Eye (tissue), 1 donor: ENCODE measurements at regions not wholly inside any gene's neighbourhood (a gene's known extent, or its start where the extent isn't known, plus 50 kb on each side); places are given as distances from the start of the nearest gene placed in this dataset.

Experiments used
- DNase-seq: peaks from one replicate; pipeline ENCODE4 v3.0.0-alpha.2; 2015

GRCh38 chr9:20037699-20038098, 248.9 kb upstream of the SLC24A2 start:
- DNase-seq, result no peak

- DNase-seq, result no peak
Observed at GRCh38 chr9:20033511-20033910, 244.7 kb upstream of the SLC24A2 start.

- DNase-seq, result no peak
Observed at GRCh38 chr9:20032413-20033006, 243.7 kb upstream of the SLC24A2 start.

DNA sequence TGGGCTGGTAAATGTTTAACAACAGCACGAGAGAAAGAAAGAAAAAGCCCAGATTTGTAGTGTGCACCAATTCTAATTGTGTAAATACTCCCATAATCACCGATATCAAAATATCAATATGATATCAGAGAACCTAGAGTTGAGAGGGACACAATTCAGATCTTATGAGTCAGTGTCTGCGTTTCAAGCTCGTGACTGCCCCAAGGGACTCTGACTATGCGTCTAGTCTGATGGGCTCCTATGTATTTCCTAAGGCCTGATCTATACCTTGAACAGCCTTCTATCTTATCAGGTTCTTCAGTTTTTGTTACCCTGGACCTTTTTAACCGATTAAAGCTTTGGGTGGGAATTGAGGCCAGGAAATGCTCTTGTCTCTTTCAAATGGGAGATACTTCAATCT, 243.0 kb upstream of the SLC24A2 start:
- DNase-seq, result no peak

GRCh38 chr9:20030671-20031070, 241.8 kb upstream of the SLC24A2 start:
- DNase-seq, result no peak

DNA sequence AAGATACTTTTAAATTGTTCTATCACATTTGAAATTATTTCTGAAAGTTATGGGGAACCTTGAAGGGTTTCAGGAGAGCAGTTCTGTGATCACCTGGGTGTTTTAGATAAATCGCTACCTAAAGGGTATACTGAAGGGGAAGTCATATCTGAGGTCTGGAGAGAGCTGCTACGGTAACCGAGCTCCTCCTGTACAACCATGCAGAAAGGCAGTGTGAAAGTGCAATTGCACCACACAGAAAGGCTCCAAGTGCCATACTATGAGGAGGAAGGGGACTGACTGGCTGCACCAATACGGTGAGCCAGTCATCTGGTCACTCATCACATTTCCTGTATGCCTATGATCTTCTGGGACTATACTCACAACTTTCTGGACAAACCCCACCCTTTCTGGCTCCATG, 241.4 kb upstream of the SLC24A2 start:
- DNase-seq, result no peak

DNA sequence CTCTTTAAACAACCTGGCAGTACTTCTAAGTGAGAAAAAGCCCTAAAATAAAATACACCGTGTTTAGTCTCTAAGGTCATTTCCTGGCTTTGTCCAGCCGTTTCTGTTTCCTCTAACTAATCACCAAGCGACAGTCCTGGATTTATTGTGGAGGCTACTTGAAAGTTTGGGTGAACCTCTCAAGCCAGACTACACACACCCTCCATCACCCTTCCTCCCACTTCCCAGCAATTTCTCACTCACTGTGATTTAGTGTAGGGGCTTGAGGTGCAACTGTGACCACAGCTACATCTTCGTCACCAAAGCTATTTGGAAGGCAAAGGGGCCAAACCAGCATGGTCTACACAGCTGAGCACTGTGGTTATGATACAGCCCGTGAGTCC, 240.0 kb upstream of the SLC24A2 start:
- DNase-seq, result no peak

DNA sequence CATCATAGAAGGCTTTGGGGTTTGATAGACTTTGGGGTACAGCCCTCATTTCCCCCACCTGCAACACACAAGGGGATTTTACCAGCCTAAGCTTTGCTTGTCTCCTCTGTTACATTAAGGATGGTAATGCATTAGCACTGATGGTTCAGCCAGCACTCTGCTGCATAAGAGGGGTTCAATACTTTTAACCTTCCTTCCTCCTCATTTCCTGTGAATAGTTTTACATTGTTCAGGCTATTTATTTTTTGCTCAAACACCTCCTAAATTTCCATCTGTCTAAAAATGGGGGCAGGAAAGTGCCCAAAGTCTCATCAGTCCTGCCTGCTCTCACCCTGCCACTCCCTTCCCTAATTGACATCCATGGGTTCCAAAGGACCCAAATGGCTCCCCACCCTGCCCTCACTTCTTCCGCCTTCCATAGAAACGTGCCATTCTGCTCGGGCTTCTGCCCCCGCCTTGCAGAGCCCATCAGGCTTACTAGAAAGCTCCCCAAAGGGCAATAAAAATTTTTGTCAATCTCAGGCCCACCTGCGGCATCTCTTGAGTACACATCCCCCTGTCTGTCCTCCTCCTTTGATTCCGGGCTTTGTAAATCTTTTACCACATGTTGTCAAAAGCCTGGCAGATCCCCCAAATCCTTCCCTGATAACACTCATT, 239.5 kb upstream of the SLC24A2 start:
- no peak for DNase-seq

GRCh38 chr9:20023961-20024571, 235.2 kb upstream of the SLC24A2 start:
- DNase-seq, result peak; percentile 21

- DNase-seq, result peak; percentile 81
Observed at GRCh38 chr9:20023210-20023905, 234.5 kb upstream of the SLC24A2 start.

DNA sequence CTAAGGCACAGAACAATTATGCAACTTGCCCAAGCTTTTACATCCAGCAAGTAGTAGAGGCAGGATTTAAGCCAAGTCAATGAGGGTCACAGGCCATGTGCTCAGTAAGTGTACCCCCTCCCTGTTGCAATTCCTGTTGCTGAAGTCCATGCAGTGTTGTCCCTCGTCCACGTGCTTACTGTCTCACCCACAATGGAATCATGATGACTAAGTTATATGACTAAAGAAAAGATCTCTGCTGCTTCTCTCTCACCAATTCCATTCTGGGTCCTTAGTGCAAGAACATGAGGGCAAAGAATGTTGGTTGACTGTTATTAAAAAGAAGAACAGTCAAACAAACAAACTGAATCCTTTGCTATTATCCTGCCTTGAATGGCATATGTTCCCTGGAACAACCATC, 233.6 kb upstream of the SLC24A2 start:
- no peak for DNase-seq

- no peak for DNase-seq
Observed at GRCh38 chr9:20016611-20017010, 227.8 kb upstream of the SLC24A2 start.

DNA sequence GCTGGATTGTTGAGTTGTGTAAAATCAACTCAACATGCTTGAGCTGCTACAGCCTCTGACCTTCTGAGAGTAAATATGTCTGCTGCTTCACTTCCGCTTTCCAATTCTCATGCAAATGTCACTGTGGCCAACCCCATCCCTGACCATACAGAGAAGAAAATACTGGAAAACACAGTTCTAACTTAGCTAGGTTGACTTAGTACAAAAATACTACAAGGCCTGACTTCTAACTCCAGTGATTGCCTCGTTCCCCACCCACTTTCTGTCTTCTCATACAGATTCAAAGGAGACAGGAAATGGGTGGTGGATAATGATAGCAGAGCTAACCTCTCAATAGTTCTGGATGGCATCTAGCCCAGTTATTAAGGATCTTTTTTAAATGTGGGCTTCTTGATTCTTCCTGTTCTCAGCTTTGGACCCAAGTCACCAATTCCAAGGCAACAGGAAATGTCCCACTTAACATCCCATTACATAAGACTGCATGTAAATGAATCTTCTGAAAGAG, 226.6 kb upstream of the SLC24A2 start:
- DNase-seq, result no peak

DNA sequence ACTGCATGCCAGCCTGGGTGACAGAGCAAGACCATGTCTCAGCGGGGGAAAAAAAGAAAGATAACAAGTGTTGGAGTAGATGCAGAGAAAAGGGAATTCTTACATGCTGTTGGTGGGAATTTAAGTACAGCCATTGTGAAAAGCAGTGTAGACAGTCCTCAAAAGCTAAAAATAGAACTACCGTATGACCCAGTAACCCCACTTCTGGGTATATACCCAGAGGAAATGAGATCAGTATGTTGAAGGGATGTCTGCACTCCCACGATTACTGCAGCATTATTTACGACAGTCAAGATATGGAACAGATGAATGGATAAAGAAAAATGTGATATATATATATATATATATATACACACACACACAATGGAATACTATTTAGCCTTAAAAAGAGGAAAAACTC, 225.3 kb upstream of the SLC24A2 start:
- DNase-seq, result no peak

- no peak for DNase-seq
Observed at GRCh38 chr9:20012232-20012631, 223.4 kb upstream of the SLC24A2 start.

- no peak for DNase-seq
Observed at GRCh38 chr9:20009606-20010005, 220.8 kb upstream of the SLC24A2 start.

- no peak for DNase-seq
Observed at GRCh38 chr9:20002011-20002410, 213.2 kb upstream of the SLC24A2 start.

- DNase-seq, result no peak
Observed at GRCh38 chr9:20001058-20001457, 212.2 kb upstream of the SLC24A2 start.

DNA sequence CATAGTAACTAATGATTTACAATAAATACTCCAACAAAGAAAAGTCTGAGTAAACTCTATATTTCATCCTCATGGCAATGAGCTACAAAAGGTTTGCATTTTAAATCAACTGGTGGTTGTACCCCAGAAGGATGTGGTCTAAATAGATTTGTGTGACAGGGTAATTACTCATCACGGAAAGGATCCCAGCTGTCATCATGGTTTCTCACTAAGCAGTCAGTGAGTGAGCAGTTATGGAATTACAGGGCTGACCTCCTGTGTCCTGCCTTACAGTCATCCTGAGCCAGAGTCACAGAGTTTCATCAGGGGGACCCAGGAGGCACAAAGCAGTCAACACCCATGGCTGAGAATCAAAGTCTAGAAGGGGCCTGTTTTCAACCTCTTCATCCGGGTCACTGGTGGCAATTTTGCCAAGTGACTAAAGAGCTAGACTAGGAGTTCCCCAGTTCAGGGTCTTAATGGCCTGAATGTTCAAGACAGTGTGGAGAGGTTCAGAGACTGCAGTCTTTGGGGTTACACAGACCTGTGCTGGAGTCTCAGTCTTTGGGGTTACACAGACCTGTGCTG, 210.7 kb upstream of the SLC24A2 start:
- DNase-seq, result peak; percentile 51

- DNase-seq, result no peak
Observed at GRCh38 chr9:19998823-19999455, 210.1 kb upstream of the SLC24A2 start.

- no peak for DNase-seq
Observed at GRCh38 chr9:19998153-19998552, 209.3 kb upstream of the SLC24A2 start.

GRCh38 chr9:19995619-19996018, 206.8 kb upstream of the SLC24A2 start:
- no peak for DNase-seq

DNA sequence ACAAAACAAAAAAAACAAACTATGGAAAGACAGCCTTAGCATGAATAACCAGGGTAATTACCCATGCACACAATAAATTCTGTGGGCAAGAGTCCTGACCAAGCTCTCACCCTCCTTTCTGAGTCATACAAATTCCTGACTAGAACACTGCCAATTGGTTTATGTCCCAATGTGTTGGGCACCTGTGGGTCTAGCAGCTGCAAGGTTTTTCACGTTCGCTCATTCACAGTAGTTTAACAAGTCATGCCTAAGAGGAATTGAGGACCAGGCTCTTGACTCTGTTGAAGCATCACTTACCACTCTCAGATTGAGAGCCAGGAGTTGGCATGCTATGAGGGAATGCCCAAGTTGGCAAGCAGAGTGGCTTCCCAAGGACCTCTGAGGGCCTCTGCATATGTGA, 205.5 kb upstream of the SLC24A2 start:
- DNase-seq, result no peak
